ENCODE measurements at regions not wholly inside any gene's neighbourhood (a gene's known extent, or its start where the extent isn't known, plus 50 kb on each side); places are given as distances from the start of the nearest gene placed in this dataset.

DNA sequence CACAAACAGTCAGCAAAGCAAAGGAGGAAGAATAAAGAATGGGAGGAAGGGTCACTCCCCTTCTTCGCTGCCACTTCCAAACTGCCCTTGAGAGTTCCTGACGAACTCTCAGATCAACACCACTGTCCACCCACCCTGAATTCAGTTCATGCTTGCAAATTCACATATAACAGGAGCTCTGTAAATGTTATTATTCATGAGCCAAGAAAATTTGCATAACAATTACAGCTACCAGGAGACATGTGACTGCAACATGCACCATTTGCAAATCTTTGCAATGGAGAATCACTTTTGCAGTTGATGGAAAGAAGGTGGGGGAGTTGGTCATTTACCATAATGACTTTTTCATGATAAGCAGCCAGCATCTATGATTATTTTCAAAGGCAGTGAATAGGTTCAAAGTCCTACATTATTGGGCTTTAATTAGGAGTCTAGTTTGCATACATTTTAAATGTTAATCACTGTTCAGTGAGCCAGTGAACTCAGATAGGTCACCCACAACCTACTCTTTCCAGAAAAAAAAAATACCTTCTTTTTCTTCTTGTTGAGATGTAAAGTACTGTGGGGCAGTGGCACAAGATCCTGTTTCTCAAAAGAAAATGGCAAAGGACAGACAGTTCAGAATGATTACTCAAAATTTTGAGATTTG, 149.7 kb downstream of the CAAP1 start:
- DNase-seq (ENCODE audit: low read depth in 2 of 2): no peak

DNA sequence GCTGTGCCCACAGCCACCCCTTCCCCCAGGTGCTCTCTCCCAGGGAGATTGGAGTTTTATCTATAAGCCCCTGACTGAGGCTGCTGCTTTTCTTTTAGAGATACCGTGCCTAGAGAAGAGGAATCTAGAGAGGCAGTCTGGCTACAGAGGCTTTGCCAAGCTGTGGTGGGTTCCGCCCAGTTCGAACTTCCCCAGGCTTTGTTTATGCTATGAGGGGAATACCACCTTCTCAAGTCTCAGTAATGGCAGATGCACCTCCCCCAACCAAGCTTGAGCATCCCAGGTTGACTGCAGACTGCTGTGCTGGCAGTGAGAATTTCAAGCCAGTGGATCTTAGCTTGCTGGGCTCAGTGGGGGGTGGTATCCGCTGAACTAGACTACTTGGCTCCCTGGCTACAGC, 157.4 kb downstream of the CAAP1 start:
- no peak for DNase-seq (ENCODE audit: low read depth in 2 of 2)

DNA sequence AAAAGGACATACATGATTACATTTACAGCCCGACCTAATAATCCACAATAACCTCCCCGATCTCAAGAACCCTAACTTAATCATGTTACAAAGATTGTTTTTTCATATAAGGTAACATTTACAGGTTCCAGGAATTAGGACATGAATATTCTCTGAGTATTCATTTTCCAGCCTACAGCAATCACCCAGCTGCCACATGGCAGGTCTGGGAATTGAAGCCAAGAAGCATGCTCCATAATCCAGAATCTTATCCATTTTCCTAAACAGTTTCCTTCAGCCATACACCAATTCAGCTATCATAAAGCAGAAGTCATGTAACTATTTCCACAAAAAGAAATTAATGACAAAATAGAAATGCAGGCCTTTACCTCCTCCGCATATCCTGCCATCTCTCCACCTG, 163.4 kb downstream of the CAAP1 start:
- no peak for DNase-seq (ENCODE audit: low read depth in 2 of 2)

DNA sequence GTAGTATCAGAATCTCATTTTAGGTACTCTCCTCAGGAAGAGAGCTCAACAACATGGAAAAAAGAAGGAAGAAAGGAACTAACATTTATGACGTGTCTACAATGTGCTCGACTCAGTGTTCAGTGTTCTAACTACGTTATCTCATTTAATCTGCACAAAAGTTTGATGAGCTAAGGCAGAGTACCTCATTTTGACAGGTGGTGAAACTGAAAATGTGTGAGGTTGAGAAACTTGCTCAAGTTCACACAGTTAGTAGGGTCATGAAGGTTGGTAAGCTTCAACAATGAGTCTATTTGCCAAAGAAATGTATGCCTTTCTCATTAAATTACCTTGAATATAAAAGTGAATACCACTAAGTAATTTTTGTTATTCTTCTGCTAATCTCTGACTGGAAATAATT, 165.1 kb downstream of the CAAP1 start:
- DNase-seq (ENCODE audit: low read depth in 2 of 2): no peak

DNA sequence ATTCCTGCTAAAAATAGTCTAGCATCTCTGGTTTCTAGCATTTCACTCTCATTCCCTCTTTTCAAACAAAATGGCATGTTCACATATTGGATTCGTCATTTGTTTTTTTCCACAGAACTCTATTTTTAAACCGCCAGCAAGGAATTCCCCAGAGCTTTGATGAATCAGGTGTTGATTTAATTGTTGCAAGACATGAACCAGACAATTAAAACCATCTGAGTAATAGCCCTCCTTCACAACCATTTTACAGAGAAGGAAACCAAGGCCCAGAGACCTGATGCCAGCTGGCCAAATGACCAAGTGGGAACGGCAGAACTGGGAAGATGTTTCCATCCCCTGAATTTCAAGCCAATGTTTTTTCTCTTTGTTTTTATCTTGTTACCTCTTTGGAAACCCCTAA, 167.0 kb downstream of the CAAP1 start:
- peak; percentile 3 to 9 for DNase-seq (ENCODE audit: low read depth in 2 of 2)

DNA sequence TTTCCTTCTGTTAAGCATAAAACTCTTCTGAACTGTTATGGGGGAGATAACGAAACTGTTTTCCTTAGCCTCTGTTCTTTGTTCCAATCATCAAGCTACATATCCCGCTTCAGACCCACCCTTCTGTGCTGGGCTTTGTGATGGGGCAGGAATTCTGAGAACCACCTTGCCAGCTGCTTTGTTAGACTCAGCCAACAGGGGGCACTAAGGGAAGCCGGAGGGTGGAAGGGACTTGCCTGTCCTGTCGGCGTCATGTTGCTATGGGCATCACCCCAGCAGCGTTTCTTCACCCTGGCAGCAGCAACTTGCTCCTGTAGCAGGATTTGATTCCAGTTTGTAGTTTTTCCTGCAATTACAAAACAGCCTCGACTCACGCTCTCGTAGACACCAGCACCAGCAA, 169.1 kb downstream of the CAAP1 start:
- DNase-seq (ENCODE audit: low read depth in 2 of 2): no peak

DNA sequence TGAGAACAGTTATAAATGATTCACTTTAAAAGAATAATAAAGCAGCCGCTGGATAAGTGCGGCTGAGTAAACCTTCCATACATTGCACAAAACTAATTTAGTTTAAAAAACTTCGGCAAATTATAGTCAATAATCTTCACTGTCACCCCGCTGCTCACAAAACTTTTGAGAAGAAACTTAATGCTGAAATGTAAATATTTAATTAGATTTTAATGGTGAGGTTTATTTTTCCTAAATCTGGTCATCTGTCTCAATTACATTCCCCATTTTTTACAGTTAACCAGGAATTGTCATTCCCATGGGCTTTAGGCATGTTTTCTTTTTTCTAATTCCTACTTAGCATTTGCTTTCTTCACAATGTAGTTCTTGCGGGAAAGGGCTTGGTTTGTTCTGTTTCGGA, 169.8 kb downstream of the CAAP1 start:
- no peak for DNase-seq (ENCODE audit: low read depth in 2 of 2)

DNA sequence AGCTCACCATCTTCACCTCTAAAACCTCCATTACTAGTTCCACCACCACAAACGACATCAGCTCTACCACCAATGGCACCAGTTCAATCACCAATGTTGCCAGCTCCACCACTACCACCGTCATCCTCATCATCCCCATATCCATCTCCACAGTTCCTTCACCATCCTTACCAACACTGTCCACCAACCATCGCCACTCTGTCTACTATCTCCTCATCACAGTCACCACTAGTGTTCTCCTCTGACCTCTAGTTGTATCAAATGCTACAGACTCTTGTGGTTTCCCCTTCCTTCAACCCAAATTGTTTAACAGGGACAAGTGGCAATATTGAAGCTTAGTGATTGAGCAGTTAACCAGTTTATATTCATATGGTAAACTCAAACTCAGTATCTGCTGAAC, 182.6 kb downstream of the CAAP1 start:
- no peak for DNase-seq (ENCODE audit: low read depth in 2 of 2)

DNA sequence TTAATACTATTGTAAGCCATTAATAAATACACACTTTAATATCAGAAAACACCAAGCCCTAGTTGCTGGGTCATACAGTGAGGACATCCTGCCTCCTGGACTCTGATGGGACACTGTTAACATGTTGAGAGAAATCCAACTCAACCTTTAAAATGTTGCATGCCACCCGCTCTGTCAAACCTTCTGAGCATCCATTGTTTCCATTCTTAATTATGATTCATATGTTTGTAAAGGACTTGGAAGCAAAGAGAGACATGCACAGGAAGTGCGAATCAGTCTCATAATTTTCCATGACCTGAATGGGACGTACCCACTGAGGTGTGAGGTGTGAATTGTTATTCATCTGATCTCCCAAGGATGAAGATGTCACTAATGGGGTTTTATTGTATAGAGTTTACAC, 186.4 kb downstream of the CAAP1 start:
- no peak for DNase-seq (ENCODE audit: low read depth in 2 of 2)

DNA sequence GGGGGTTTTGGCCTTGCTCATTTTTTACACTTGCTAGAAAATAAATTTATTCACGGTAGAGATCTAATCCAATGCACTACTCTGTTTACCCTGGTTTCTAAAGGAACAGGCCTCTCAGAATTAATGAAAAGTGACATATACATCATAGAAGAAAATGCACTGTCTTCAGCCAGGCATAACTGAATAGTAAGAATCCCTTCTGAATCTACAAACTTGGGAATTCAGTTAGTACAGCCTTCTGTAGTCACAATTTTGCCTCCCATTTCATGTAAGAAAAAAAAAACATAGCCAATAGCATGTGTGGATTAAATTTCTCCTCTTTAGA, 197.3 kb downstream of the CAAP1 start:
- no peak for DNase-seq (ENCODE audit: low read depth in 2 of 2)

DNA sequence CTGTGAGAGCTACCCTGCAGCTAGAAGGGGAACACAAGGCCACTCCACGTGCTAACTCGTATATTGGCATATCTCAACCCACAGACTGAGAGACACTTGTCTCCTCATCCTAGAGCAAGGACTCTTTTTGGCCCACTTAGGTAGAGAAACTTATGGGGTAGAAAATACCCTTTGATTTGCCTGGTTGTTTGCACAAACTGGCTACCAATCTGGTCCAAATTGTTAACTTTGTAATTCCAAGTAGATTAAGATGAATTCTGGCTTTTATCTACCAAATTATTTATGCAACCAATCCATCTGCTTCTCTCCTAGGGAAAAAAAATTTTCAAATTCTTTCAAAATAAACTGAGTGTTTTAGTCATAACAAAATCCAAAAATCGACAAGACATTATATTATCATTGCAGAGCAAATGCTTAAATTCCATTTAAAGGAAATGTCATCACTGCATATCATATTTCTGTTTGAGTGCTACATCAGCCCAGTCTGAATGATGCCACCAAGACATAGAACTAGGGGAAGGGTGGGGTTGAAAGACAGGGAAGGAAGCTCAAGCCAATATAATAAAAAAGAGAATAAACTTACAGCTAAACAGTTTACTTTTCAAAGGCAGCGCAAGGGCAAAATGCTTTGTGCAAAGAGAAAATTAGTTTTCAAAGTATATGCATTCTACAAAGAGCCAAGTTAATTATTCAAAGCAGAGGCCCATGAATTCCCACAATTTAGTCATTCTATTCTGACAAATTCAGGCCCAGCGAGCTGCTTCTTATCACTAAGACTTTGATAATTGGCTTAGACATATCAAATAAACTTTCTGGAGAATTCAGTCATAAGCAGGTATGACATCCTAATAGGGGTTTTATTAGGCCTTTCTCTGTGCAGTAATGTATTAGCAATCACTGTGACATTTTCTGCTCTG, 198.0 kb downstream of the CAAP1 start:
- DNase-seq (ENCODE audit: low read depth in 2 of 2): no peak

DNA sequence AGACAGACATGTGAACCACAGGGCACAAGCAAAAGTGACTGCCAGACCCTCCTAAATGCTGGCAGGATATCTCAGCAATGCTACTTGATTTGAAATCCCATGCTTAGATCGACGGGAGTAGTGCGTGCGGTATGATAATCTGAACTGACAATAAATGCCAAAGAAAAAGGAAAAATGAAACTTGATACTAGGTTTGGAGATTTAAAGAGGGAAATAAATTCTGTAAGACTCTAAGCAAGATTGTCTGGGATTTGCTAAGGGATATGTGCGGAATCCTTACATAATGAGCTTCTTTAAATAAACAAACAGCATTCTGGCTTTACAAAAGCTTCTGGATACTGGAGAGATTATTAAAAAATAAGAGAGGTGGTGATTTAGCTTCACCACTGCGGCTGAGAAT, 203.6 kb downstream of the CAAP1 start:
- no peak for DNase-seq (ENCODE audit: low read depth in 2 of 2)

DNA sequence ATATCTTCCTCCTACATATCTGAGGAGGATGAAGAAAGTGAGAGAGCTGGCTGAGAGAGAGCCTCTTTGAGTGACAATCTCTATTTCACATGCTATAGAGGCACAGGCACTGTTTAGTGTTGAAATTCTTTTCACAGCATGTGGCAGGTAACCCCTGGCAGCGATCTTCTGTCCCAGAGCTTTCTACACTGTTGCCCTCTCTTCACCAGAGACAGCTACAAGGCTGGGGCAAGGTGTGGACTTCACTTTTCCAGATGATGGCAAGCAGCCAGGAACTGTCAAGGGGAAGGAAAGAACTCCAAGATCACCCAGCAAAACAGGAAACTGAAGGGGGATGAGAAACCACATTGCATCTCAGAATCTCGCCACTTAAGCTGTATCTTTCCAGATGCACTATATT, 205.2 kb downstream of the CAAP1 start:
- DNase-seq (ENCODE audit: low read depth in 2 of 2): no peak

DNA sequence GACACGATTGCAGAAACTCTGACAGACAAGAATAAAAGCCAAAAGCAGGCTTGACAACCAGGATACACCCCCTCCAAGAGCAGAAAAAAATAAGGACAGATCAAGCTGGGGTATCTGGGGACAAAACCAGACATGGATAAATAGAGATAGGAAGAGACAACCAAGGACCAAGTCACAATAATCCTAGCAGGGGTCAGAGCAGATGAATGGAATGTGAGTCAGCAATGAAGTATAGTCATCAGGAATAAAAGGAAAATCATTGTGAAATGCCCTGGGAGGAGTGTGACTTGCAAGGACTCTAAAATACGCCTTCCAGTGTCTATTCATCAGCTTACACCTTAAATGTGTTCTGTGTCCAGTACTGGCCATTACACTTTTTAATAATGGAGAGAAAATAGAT, 206.8 kb downstream of the CAAP1 start:
- DNase-seq (ENCODE audit: low read depth in 2 of 2): no peak

DNA sequence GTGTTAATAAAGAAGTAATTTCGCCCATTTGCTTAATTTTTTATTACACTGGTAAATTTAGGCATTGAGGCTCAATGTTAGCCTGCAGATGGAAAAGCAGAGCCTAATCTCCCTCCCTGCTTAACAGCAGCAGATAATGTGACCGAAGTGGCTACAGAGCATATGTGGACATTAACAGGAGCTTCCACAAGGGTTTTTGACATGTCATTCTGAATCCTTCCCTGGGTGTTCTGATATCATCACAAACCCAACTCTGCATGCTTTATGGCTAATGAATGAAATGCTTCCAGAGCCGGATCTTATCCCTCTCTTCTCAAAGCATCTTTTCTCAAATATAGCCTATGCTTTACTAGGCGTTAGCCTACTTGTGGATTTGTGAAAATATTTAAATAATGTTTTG, 208.6 kb downstream of the CAAP1 start:
- no peak for DNase-seq (ENCODE audit: low read depth in 2 of 2)

DNA sequence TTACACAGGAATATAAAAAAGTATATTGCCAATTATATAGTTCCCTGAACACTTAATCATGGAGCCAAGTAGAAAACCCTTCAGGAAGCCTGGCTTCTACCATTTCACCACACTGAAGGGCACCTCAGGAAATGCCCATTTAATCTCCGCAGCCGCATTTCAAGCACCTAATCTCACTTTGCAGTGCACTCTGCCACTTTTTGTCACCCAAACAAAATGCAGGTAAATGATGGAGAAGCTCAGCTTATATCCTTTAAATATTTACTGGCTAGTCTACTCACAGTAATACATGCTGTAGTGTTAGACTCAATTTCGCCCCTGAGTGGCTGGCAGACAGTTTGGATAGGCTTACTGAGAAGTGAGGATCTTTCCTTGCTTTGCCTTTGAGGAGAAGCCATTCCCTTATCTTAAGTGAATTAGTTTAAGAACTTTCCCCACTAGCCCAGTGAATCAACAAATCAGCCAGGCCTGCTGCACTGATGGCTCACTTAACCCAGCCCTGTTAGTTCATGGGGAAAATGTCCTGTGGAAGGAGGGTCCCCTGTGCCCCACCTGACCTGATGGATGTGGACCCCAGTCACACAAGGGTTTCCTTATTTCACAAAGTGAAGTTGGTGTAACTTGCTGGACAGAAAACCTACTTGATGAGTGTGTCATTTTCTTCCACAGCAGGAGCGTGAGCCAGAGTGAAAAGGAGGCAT, 209.7 kb downstream of the CAAP1 start:
- no peak for DNase-seq (ENCODE audit: low read depth in 2 of 2)

DNA sequence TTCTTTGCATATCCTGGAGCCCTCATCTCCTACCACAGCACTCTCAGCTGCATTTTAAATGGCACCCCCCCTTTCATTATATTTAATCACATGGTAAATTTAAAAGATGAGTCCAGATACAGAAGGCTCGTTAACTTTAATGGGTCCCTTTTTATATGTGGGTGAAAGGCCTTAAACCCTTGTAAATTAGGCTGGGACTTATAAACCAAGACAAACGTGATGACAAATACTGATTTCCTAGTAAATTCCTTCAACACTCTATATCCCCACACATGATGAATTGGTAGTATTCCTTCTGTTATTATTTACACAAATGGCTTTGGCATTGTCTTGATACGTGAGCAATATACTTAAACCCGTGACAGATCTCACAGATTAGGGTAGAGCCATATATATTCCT, 210.6 kb downstream of the CAAP1 start:
- no peak for DNase-seq (ENCODE audit: low read depth in 2 of 2)

DNA sequence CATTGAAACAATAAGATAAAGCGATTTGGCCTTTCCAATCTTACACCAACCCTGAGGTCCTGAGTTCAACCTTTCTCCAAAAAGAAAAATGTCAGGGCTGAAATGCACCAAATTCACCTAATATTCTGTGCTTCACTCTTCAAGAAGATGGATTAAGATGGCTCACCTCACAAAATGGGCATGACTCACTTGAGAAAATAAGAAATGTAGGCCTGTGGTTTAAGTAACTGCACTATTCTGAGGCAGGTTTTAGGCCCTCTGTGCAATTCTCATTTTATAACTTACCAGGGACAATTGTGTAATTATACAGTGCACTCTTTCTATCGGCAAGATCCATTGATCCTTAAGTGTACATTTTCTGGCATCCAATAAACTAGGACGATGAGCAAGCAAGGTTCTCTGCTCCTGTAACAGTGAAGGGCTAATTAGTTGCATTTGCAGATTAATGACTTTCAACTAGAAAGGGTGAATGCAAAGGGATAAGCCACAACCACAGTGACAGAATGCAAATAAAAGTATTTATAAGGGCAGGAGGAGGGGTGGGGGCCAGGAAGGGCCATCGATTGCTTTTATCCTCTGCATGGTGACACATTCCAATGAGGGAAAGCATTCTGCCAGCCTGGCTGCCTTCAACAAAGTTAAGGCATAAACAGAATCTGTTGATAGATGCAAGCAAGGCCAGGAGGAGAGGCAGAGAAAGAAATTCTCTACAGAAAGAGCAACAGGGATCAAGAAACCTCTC, 214.5 kb downstream of the CAAP1 start:
- no peak for DNase-seq (ENCODE audit: low read depth in 2 of 2)

DNA sequence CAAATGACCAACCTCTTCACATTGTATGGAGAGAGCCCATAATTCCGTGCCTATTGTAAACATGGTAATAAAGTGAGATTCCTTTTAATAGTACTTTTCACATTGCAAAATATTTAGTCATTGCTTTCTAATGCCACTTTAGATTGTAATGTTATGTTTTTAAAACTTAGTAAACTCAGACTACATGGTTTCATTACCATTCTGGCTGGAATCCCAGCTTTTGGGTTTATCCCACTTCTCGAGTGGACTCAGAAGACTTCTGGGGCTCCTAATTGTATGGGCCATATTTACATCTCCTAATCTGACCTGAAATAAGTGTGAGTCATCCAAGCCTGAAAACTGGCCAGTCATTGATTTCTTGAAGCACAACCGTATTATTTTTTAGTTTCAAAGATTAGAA, 217.6 kb downstream of the CAAP1 start:
- no peak for DNase-seq (ENCODE audit: low read depth in 2 of 2)

DNA sequence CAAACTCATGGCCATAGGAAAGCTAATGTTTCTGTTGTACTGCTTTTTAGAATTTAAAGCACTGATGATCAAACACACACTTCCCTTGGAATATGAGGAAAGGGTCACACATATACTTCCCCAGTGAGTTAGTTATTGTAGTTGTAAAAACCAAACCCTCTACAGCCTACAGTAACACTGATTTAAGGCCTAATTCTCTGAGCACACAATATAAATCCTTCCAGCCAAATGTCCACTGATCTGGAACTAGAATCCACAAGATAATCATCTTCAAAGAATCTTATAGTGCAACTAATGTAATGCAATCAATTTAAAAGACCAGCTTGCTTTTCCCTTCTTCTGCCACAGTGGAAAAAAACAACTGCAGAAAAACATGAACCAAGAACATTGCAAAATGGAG, 219.3 kb downstream of the CAAP1 start:
- no peak for DNase-seq (ENCODE audit: low read depth in 2 of 2)

DNA sequence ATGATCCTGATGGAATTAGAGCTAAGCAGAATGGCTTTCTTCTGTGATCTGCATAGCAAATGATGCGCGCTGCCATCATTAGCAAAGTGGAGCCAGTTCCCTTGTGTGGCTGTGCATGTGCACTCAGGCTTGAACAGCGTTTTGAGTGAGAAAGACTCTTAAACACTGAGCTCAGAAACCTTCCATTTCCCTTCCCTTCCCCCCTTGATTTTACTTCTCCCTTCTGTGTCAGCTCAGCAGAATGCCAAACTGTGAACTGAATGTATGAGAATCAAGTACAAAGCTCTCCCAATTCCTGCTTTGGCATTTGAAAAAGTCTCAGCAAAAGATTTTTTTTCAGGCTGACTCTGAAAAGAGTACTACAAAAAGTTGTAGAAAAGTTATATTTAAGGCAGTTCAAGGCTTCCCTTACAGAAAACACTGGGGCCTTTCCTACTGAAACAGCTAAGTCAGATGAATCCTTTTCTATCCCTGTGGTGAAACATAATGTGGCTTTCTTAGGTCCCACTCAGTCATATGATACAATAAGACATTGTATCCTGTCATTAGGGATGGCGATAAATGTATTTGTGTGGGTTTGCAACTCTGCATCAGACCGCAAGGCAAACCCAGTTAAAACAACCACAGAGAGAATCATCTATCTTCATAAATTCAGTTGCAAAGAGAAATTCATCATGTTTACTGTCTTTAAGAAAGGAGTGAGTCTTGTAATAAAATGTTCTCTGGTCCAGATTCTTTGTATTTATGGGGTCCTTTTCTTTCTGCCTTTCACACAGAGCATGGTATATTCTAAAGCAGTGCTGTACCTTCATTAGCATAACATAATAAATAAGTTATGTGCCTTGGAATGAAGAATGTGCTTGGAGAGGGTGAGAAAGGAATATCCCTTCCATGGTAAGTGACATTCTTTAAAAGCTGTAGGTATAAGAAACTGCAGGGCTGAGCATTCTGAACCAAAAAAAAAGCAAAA, 222.6 kb downstream of the CAAP1 start:
- no peak for DNase-seq (ENCODE audit: low read depth in 2 of 2)
